Prostate gland (tissue), 2 donors: ENCODE measurements at regions not wholly inside any gene's neighbourhood (a gene's known extent, or its start where the extent isn't known, plus 50 kb on each side); places are given as distances from the start of the nearest gene placed in this dataset.

Experiments
- DNase-seq: peaks from one replicate; pipeline ENCODE4 v3.0.0-alpha.2; 2019; ENCODE audit warnings: low spot score
- H3K27ac ChIP-seq, 2 donors: fragments of 200-600 bp; sonication (generic); 2 replicates each; pipeline ENCODE4 v1.5.1; 2017 to 2019
- H3K27me3 ChIP-seq: fragments of 200-600 bp; sonication (generic); replicated peaks from 2 replicates; pipeline ENCODE4 v1.5.1; 2019; ENCODE audit not compliant: insufficient read depth
- H3K36me3 ChIP-seq, 2 donors: fragments of 200-600 bp; sonication (generic); 1 replicate in 1 of 2; 2 replicates in 1 of 2; pipeline versions ENCODE4 v1.5.1 to v1.8.1; 2017 to 2019
- H3K4me1 ChIP-seq: fragments of 200-600 bp; sonication (generic); replicated peaks from 2 replicates; pipeline ENCODE4 v1.5.1; 2019
- H3K4me3 ChIP-seq, 2 donors: fragments of 200-600 bp; sonication (generic); 2 replicates each; pipeline ENCODE4 v1.5.1; 2017 to 2019
- H3K9me3 ChIP-seq: fragments of 200-600 bp; sonication (generic); 2 replicates; pipeline ENCODE4 v1.5.1; 2017
- CTCF ChIP-seq, 4 experiments: fragments of 200-600 bp in 2 of 4; fragments of 450-650 bp in 2 of 4; sonication (generic) in 2 of 4; IDR thresholded peaks; 1 replicate in 3 of 4; 2 replicates in 1 of 4; pipeline ENCODE4 v1.5.1; 2016 to 2019; ENCODE audit warnings: antibody characterized with exemption in 4 of 4, mild to moderate bottlenecking in 2 of 4, moderate library complexity in 2 of 4
- POLR2A ChIP-seq: fragments of 450-650 bp; IDR thresholded peaks from one replicate; pipeline ENCODE4 v1.6.1; 2016; ENCODE audit warnings: antibody characterized with exemption, mild to moderate bottlenecking
- POLR2AphosphoS5 ChIP-seq: sonication (generic); formaldehyde crosslinking; IDR thresholded peaks from one replicate; pipeline ENCODE4 v1.6.1; 2017; ENCODE audit warnings: antibody characterized with exemption
- WGBS: methylation state at CpG from one replicate; pipeline ENCODE4 v1.1.5; 2018; 5-methylcytosine and 5-hydroxymethylcytosine counted together
- intact Hi-C: fragments of 100-400 bp; cut with DNase I; formaldehyde crosslinking; loops from one replicate; pipeline ENCODE4 v1.14.2; 2022

DNA sequence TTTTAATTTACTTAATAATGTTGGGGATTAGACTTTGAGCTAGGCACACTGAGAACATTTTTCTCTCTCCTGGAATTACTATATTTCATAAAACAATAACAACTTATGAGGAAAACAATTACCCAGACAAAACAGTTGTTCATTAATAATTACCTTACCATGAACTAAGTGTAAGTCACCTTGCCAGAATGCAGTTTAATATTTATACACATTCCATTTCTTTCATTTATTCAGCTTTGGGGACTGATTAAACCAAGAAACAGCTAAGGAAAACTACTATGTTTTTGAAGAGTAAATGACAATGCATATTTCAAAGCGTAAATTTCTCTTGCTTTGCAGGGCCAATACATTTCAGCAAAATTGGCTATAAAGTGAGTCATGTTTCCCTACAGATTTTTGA is 616.2 kb downstream of the PRELID2 start:
- Histone ChIP-seq H3K27me3 (no peaks in the 10 kb centered on the region), H3K9me3 (no peaks in the 10 kb centered on the region), H3K27ac (no peak overlapping the region), H3K36me3 (no peaks in the 10 kb centered on the region), H3K4me3 (no peak overlapping the region), H3K4me1 (no peaks in the 10 kb centered on the region)
- WGBS, result 96% methylated on average over 1 of the region's 1 CpG
- no peak for DNase-seq
- no peak for TF ChIP-seq POLR2A
- TF ChIP-seq CTCF (IDR thresholded peaks at IDR 0.05), result no peak
- TF ChIP-seq POLR2AphosphoS5, result no peak
- intact Hi-C loops, result no loop called here

- H3K4me3 ChIP-seq, result no peak overlapping the region
- no peaks in the 10 kb centered on the region for H3K9me3 ChIP-seq
- TF ChIP-seq POLR2A, result no peak
- TF ChIP-seq POLR2AphosphoS5, result no peak
- TF ChIP-seq CTCF (IDR thresholded peaks at IDR 0.05), result no peak
- no peak for DNase-seq
- no peak overlapping the region for H3K27ac ChIP-seq
- WGBS, result 67% methylated on average over 3 of the region's 3 CpGs
- no peaks in the 10 kb centered on the region for H3K36me3 ChIP-seq
- no peaks in the 10 kb centered on the region for H3K4me1 ChIP-seq
- no peaks in the 10 kb centered on the region for H3K27me3 ChIP-seq
- intact Hi-C loops, result no loop called here
Observed at GRCh38 chr5:145218019-145218418, 617.1 kb downstream of the PRELID2 start.

DNA sequence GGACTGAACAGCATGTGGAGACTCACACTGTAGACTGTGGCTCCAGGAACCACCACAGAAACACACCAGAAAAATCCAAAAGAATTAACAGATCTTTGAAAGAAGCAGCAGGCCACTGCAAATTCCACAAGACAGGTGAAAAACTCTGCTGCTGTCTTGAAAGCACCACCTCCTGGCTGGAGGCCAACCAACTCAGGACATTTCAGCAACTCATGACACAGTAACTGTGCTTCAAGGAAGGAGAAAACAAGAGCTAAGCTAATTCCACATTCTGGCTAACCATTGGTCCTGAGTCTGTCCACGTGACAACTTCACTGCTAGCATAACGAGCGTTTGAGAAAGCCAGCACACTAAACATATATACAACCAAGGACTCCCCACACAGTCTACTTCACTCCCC is 625.1 kb downstream of the PRELID2 start:
- intact Hi-C loops, result no loop called here
- no peak for DNase-seq
- no peak for TF ChIP-seq POLR2AphosphoS5
- Histone ChIP-seq H3K4me1 (no peaks in the 10 kb centered on the region), H3K4me3 (no peak overlapping the region), H3K36me3 (no peaks in the 10 kb centered on the region), H3K27me3 (no peaks in the 10 kb centered on the region), H3K27ac (no peak overlapping the region), H3K9me3 (no peaks in the 10 kb centered on the region)
- WGBS, result 78% methylated on average over 3 of the region's 3 CpGs

GRCh38 chr5:145205546-145205945 is 629.6 kb downstream of the PRELID2 start:
- 73% methylated on average over 4 of the region's 4 CpGs for WGBS

GRCh38 chr5:145204743-145205142 is 630.4 kb downstream of the PRELID2 start:
- WGBS, result 16% methylated on average over 2 of the region's 2 CpGs

More at GRCh38 chr5:145205546-145205945, 629.6 kb downstream of the PRELID2 start:
- no peak for DNase-seq
- no peak for TF ChIP-seq CTCF (IDR thresholded peaks at IDR 0.05)
- TF ChIP-seq POLR2AphosphoS5, result no peak
- TF ChIP-seq POLR2A, result no peak
- no peaks in the 10 kb centered on the region for H3K9me3 ChIP-seq
- H3K27me3 ChIP-seq, result no peaks in the 10 kb centered on the region
- H3K4me1 ChIP-seq, result no peaks in the 10 kb centered on the region
- no peak overlapping the region for H3K27ac ChIP-seq
- H3K36me3 ChIP-seq, result no peaks in the 10 kb centered on the region
- intact Hi-C loops, result no loop called here
- no peak overlapping the region for H3K4me3 ChIP-seq

More at GRCh38 chr5:145204743-145205142, 630.4 kb downstream of the PRELID2 start:
- Histone ChIP-seq H3K4me1 (no peaks in the 10 kb centered on the region), H3K27me3 (no peaks in the 10 kb centered on the region), H3K9me3 (no peaks in the 10 kb centered on the region), H3K27ac (no peak overlapping the region), H3K36me3 (no peaks in the 10 kb centered on the region), H3K4me3 (no peak overlapping the region)
- no peak for DNase-seq
- TF ChIP-seq POLR2AphosphoS5, result no peak
- no peak for TF ChIP-seq POLR2A
- TF ChIP-seq CTCF (IDR thresholded peaks at IDR 0.05), result no peak
- intact Hi-C loops, result no loop called here
